Stimulated activated CD4-positive, alpha-beta T cell treated with anti-CD3 and anti-CD28 coated beads, Interleukin-15, amount 100 ng/mL, for 24 hours (primary cell): ENCODE measurements at regions not wholly inside any gene's neighbourhood (a gene's known extent, or its start where the extent isn't known, plus 50 kb on each side); places are given as distances from the start of the nearest gene placed in this dataset.

Experiments used
- DNase-seq: peaks from one replicate; pipeline ENCODE4 v3.0.0-alpha.2; 2020

DNA sequence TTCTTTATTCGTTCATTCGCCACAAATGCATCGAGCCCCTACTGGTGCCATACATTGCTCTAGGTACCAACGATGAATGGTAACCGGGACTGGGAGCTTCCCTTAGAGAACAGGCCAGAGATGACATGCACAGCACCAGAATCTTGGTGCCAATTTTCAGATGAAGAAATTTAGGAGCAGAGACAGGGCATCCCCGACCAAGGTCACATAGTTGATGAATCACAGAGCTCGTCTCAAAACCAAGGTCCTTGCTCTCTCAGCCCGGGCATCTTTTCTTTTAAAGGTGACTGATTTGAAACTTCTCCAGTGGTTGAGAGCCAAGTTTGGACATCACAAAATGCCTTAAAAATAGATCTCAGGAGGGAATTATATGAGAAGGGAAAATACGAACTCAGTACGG, 73.2 kb upstream of the C16orf82 start:
- DNase-seq = no peak

DNA sequence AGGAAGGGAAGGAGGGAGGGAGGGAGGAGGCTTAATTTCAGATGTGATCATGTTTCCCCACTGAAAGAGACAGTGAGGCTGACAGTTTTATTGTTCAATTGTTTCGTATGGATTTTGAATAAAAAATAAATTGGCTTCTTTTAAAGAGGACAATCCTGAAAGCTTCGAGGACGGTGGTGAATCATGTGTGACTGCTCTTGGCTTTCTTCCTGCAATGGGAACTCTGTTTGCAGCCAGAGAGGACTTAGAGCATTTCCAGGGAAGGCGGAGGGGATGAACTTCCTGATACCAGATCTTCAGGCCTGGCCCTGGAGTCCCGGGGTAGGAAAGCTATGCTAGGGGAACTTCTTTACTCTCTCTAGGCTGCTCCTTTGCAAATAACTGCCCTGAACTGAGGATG, 72.8 kb upstream of the C16orf82 start:
- no peak for DNase-seq

DNA sequence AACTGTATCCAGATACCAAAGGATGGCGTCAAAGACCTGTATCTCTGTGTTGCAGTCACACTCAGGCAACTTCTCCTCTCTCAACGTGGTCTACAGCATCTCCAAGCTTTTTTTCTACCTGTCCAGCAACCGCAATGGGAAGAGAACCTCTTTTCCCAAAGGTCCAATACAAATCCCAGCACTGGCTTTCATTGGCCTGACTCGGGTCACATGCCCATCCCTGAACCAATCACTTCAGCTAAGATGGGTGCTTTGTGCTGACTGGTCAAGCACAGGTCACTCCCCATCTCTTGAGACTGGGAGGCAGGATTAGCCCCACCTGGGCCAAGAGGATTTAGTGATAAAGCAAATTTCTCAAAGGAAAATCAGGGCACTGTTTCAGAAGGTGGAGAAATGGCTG, 71.2 kb upstream of the C16orf82 start:
- DNase-seq = no peak

DNA sequence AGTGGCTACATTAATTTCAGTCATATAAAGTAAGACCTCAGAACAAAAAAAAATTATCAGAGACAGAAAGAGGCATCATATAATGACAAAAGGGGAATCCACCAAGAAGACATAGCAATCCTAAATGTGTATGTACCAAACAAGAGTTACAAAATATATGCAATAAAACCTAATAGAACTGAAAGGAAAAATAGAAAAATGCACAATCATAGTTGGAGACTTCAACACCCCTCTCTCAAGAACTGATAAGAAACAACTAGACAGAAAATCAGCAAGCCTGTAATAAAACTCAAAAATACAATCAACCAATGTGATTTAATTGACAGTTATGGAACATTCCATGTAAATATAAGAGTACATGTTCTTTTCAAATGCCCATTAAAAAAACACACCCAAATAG, 61.3 kb upstream of the C16orf82 start:
- DNase-seq = no peak
